ENCODE measurements at regions not wholly inside any gene's neighbourhood (a gene's known extent, or its start where the extent isn't known, plus 50 kb on each side); places are given as distances from the start of the nearest gene placed in this dataset.

GRCh38 chr2:42935692-42936671, 143.6 kb upstream of the HAAO start:
- H3F3A ChIP-seq (ENCODE audit: control insufficient read depth, insufficient read depth): no peaks in the 10 kb centered on the region
- no peak overlapping the region for H3K4me3 ChIP-seq (ENCODE audit: low read length)
- peaks cover 2% of the 10 kb centered on the region for H3K4me1 ChIP-seq (ENCODE audit: control insufficient read depth, low read length)
- H4K20me1 ChIP-seq (ENCODE audit: control insufficient read depth, insufficient read depth, low read depth, low read length): no peaks in the 10 kb centered on the region
- no peak overlapping the region for H3K4me2 ChIP-seq (ENCODE audit: low read length)
- H3K79me2 ChIP-seq (ENCODE audit: control insufficient read depth, low read length): no peaks in the 10 kb centered on the region
- peaks cover 3% of the 10 kb centered on the region; the same call in 1 of the 2 replicates for H3K27me3 ChIP-seq (ENCODE audit: control insufficient read depth, low read length)
- H3K9me3 ChIP-seq (ENCODE audit: control insufficient read depth, insufficient read depth, low read length): no peaks in the 10 kb centered on the region
- no peaks in the 10 kb centered on the region for H3K9me2 ChIP-seq (replicated peaks; ENCODE audit: control insufficient read depth, low read length)
- no peaks in the 10 kb centered on the region for H3K36me3 ChIP-seq (ENCODE audit: control insufficient read depth, low read length)
- no peak for TF ChIP-seq CTCF (IDR thresholded peaks at IDR 0.05; ENCODE audit: low read depth, low read length, poor library complexity, severe bottlenecking)
- TF ChIP-seq EZH2phosphoT487 (IDR thresholded peaks at IDR 0.05; ENCODE audit: borderline replicate concordance, low read length): no peak
- no peak overlapping the region for H3K27ac ChIP-seq (ENCODE audit: low read depth, low read length)

GRCh38 chr2:42934580-42935186, 142.3 kb upstream of the HAAO start:
- no peak overlapping the region for H3K27ac ChIP-seq (ENCODE audit: low read depth, low read length)

GRCh38 chr2:42933824-42934254, 141.5 kb upstream of the HAAO start:
- no peaks in the 10 kb centered on the region for H4K20me1 ChIP-seq (ENCODE audit: control insufficient read depth, insufficient read depth, low read depth, low read length)
- no peaks in the 10 kb centered on the region for H3K36me3 ChIP-seq (ENCODE audit: control insufficient read depth, low read length)
- no peak overlapping the region for H3K4me2 ChIP-seq (ENCODE audit: low read length)
- no peaks in the 10 kb centered on the region for H3F3A ChIP-seq (ENCODE audit: control insufficient read depth, insufficient read depth)
- H3K9me3 ChIP-seq (ENCODE audit: control insufficient read depth, insufficient read depth, low read length): no peaks in the 10 kb centered on the region
- no peak overlapping the region for H3K4me3 ChIP-seq (ENCODE audit: low read length)
- H3K79me2 ChIP-seq (ENCODE audit: control insufficient read depth, low read length): no peaks in the 10 kb centered on the region
- H3K27me3 ChIP-seq (ENCODE audit: control insufficient read depth, low read length): peaks cover 3% of the 10 kb centered on the region
- H3K27ac ChIP-seq (ENCODE audit: low read depth, low read length): no peak overlapping the region
- H3K9me2 ChIP-seq (replicated peaks; ENCODE audit: control insufficient read depth, low read length): no peaks in the 10 kb centered on the region
- no peaks in the 10 kb centered on the region for H3K4me1 ChIP-seq (ENCODE audit: control insufficient read depth, low read length)
- TF ChIP-seq CTCF (IDR thresholded peaks at IDR 0.05; ENCODE audit: low read depth, low read length, poor library complexity, severe bottlenecking) (no peak), EZH2phosphoT487 (IDR thresholded peaks at IDR 0.05; ENCODE audit: borderline replicate concordance, low read length) (no peak)

More at GRCh38 chr2:42934580-42935186, 142.3 kb upstream of the HAAO start:
- TF ChIP-seq EZH2phosphoT487 (IDR thresholded peaks at IDR 0.05; ENCODE audit: borderline replicate concordance, low read length) (no peak), CTCF (IDR thresholded peaks at IDR 0.05; ENCODE audit: low read depth, low read length, poor library complexity, severe bottlenecking) (no peak)
- Histone ChIP-seq H3K9me3 (ENCODE audit: control insufficient read depth, insufficient read depth, low read length) (no peaks in the 10 kb centered on the region), H3K27me3 (ENCODE audit: control insufficient read depth, low read length) (peaks cover 3% of the 10 kb centered on the region), H3K4me3 (ENCODE audit: low read length) (no peak overlapping the region), H3K4me1 (ENCODE audit: control insufficient read depth, low read length) (no peaks in the 10 kb centered on the region), H3K9me2 (replicated peaks; ENCODE audit: control insufficient read depth, low read length) (no peaks in the 10 kb centered on the region), H3K36me3 (ENCODE audit: control insufficient read depth, low read length) (no peaks in the 10 kb centered on the region), H3F3A (ENCODE audit: control insufficient read depth, insufficient read depth) (no peaks in the 10 kb centered on the region), H3K4me2 (ENCODE audit: low read length) (no peak overlapping the region), H4K20me1 (ENCODE audit: control insufficient read depth, insufficient read depth, low read depth, low read length) (no peaks in the 10 kb centered on the region), H3K79me2 (ENCODE audit: control insufficient read depth, low read length) (no peaks in the 10 kb centered on the region)
